ENCODE measurements at regions not wholly inside any gene's neighbourhood (a gene's known extent, or its start where the extent isn't known, plus 50 kb on each side); places are given as distances from the start of the nearest gene placed in this dataset.

DNA sequence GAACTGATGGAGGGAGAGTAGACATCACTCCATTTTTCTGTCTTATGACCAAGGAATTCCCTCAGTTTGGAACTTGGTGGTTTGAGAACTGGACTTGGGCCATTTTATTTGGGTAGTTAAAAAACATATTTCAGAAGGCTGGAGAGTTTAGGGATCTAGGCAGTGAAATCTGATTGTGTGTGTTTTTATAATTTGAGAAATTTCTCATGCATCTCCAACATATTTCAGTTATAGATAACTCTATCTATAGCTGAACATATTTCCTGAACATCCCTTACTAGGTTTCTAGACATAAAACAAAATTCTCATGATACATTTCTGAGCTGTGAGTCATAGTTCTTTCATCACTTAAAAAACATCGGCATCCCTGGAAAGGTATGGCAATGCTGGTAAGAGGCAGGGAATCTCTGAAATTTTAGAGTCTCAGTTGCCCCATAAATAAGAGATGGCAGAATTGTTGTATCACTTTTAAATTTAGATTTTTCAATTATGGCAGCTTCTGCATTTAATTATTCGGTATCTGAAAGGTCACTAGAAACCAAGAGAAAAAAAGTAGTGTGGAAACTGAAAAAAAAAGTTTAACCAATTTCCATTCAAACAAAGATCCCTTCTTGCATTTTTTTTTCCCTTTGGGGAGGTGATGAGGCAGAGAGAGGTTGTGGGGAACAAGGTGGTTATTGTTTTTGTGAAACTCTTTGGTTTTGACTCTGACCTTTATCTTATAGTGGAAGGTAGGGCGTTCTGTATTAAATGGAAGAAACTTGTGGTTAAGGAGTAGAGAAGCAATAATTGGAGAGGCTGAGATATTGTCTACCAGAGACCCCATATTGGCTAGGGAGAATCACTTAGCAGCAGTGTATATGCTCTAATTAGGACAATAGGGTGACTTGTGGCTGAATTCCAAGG, 102.9 kb downstream of the FASLG start:
- TF ChIP-seq, protein P1, sequence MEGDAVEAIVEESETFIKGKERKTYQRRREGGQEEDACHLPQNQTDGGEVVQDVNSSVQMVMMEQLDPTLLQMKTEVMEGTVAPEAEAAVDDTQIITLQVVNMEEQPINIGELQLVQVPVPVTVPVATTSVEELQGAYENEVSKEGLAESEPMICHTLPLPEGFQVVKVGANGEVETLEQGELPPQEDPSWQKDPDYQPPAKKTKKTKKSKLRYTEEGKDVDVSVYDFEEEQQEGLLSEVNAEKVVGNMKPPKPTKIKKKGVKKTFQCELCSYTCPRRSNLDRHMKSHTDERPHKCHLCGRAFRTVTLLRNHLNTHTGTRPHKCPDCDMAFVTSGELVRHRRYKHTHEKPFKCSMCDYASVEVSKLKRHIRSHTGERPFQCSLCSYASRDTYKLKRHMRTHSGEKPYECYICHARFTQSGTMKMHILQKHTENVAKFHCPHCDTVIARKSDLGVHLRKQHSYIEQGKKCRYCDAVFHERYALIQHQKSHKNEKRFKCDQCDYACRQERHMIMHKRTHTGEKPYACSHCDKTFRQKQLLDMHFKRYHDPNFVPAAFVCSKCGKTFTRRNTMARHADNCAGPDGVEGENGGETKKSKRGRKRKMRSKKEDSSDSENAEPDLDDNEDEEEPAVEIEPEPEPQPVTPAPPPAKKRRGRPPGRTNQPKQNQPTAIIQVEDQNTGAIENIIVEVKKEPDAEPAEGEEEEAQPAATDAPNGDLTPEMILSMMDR (IDR thresholded peaks at IDR 0.05), result no peak
- TF ChIP-seq POLR2AphosphoS5 (IDR thresholded peaks at IDR 0.05) (no peak), POLR2A (IDR thresholded peaks at IDR 0.05) (no peak)

Data from stomach (tissue), 4 donors.